Epithelial cell of proximal tubule (primary cell): ENCODE measurements at regions not wholly inside any gene's neighbourhood (a gene's known extent, or its start where the extent isn't known, plus 50 kb on each side); places are given as distances from the start of the nearest gene placed in this dataset.

Experiments
- DNase-seq: peaks from one replicate; pipeline ENCODE4 v3.0.0-alpha.2; 2011; ENCODE audit warnings: low read depth
- H3K4me3 ChIP-seq: 2 replicates; pipeline ENCODE4 v1.5.1; 2011; ENCODE audit warnings: low read depth, mild to moderate bottlenecking, low read length
- TF ChIP-seq, protein P1 (sequence below): conservative IDR thresholded peaks from 2 replicates; pipeline ENCODE4 v1.5.1; 2012; ENCODE audit warnings: low read depth, mild to moderate bottlenecking, low read length

DNA sequence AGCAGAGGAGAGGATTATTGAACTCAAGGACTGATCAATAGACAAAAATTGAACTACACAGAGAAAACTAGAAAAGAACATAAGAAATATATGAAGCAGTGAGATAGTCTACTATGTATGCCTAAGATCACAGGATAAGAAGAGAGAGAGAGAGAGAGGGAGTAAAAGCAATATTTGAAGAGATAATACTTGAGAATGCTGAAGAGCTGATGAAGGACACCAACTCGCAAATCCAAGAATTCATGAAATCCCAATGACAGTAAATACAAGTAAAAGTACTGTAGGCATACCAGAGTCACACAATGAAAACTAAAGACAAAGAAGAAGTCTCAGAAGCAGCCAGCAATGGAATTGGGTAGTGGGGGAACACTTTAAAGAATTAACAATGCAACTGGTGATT lies 260.1 kb upstream of the SPAG17 start:
- no peak overlapping the region for H3K4me3 ChIP-seq
- DNase-seq: no peak
- TF ChIP-seq, protein P1, sequence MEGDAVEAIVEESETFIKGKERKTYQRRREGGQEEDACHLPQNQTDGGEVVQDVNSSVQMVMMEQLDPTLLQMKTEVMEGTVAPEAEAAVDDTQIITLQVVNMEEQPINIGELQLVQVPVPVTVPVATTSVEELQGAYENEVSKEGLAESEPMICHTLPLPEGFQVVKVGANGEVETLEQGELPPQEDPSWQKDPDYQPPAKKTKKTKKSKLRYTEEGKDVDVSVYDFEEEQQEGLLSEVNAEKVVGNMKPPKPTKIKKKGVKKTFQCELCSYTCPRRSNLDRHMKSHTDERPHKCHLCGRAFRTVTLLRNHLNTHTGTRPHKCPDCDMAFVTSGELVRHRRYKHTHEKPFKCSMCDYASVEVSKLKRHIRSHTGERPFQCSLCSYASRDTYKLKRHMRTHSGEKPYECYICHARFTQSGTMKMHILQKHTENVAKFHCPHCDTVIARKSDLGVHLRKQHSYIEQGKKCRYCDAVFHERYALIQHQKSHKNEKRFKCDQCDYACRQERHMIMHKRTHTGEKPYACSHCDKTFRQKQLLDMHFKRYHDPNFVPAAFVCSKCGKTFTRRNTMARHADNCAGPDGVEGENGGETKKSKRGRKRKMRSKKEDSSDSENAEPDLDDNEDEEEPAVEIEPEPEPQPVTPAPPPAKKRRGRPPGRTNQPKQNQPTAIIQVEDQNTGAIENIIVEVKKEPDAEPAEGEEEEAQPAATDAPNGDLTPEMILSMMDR: no peak

DNA sequence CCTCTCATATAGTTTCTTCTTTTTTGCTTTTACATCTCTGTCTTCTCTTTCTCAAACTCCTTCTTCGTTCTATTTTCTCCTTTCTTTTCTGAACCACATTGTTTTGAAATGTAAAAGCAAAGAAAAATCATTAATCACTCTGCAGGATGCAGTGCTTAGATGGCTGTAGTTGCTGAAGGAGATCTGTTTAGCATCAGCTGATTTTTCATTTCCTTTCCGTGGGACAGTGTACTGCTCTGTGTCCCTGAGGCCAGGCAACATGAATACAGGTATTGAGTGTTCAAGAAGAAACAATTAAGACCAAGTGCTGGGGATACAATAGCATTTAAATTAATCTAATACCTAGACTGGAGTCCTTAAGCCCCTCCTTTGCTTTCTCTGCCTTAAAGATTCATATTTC lies 257.2 kb upstream of the SPAG17 start:
- DNase-seq: no peak
- no peak overlapping the region for H3K4me3 ChIP-seq
- TF ChIP-seq, protein P1: no peak

DNA sequence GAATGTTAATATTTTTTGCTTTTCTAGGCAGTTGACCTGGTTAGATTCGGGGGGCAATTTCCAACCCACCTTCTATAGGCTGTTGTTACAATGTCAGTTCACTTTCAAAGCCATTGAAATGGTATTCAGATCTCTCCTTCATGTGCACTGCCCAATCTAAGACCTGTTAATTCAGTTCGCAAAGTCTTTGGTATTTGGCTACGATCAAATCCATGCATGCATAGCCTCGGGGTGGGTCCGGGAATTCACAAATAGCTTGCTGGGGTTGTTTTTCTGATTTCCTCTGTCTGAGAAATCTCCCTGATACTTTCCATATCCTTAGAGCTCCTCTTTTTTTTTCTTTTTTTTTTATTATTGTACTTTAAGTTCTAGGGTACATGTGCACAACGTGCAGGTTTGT lies 252.6 kb upstream of the SPAG17 start:
- DNase-seq: no peak
- no peak overlapping the region for H3K4me3 ChIP-seq
- TF ChIP-seq, protein P1: no peak

DNA sequence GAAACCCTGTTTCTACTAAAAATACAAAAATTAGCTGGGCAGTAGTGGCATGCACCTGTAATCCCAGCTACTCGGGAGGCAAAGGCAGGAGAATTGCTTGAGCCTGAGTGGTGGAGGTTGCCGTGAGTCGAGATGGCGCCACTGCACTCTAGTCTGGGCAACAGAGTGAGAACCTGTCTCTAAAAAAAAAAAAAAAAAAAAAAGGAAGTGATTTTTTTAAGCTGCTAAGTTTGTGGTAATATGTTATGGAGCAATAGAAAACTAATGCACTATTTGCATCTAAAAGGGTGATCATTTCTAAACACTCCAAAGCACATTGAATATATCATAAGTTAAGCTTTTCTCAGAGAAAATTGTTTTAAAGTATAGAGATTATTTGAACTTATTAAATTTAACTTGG lies 244.8 kb upstream of the SPAG17 start:
- TF ChIP-seq, protein P1: no peak

DNA sequence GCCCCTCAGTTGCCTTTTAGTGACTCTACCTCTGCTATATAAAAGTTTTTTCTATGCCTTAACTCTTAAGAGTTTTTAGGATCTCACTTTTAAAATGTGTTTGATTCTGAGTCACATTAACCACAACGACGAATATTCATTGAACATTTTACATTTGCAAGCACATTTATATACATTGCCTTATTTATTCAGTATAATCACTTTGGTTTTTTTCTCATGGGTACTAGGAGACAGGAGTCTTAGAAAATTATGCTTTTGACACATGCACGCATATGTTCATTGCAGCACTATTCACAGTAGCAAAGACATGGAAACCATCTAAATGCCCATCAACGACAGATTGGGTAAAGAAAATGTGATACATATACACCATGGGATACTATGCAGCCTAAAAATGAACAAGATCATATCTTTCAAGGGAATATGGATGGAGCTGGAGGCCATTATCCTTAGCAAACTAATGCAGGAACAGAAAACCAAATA lies 236.9 kb upstream of the SPAG17 start:
- no peak overlapping the region for H3K4me3 ChIP-seq
- no peak for DNase-seq
- TF ChIP-seq, protein P1: no peak

More for the DNA sequence above, 244.8 kb upstream of the SPAG17 start:
- H3K4me3 ChIP-seq: no peak overlapping the region
- no peak for DNase-seq

DNA sequence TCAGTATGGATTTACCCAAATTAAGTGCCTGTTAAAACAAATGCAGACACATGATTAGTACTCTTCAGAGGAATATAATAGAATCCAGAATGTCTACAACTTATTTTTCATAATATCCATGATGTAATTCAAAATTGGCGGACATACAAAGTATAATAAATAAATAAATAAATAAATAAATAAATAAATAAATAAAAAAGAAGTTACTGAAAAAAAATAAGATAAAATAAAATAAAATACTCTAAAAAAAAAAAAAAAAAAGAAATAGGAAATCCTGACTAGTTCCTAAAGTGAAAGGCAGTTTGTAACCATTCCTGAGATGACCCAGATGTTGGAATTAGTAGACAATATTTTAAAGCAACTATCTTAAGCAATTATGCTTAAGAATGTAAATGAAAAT lies 219.0 kb upstream of the SPAG17 start:
- no peak for DNase-seq
- TF ChIP-seq, protein P1: no peak
- H3K4me3 ChIP-seq: no peak overlapping the region

DNA sequence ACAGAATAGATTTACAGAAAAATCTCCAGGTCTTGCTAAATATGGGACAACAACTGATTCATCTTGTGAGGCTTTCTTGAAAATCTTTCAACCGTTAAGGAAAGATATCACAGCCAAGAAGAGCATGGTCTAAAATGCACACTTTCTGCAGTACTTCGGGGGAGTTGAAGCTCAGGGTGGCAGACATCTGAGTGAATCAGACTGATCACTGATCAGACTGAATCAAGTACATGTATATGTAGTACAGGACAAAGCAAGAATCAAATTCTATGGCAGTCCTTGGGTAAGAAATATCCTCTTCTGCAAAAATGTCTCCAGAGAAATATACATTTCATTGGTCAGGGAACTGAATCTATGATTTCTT lies 212.4 kb upstream of the SPAG17 start:
- DNase-seq: peak; percentile 49
- no peak overlapping the region for H3K4me3 ChIP-seq
- TF ChIP-seq, protein P1: no peak
